ENCODE measurements at regions not wholly inside any gene's neighbourhood (a gene's known extent, or its start where the extent isn't known, plus 50 kb on each side); places are given as distances from the start of the nearest gene placed in this dataset.

GRCh38 chr1:162973381-162973795 is 95.8 kb upstream of the RGS4 start:
- H3K27ac Mint-ChIP-seq = no peak overlapping the region
- intact Hi-C loops (cut with DNase I, micrococcal nuclease) = no loop called here
- no peaks in the 10 kb centered on the region for H3K36me3 Mint-ChIP-seq (ENCODE audit: low read depth)
- POLR2A ChIA-PET = no interaction called here
- ATAC-seq (ENCODE audit: poor library complexity) (no peak), DNase-seq (no peak)
- TF ChIP-seq CTCF (IDR thresholded peaks at IDR 0.05) = no peak
- Histone ChIP-seq H3K4me1 (ENCODE audit: insufficient read depth, low read length) (no peaks in the 10 kb centered on the region), H3K27me3 (ENCODE audit: control insufficient read depth in 1 of 2, insufficient read depth in 2 of 2, low read length in 2 of 2) (no peaks in the 10 kb centered on the region), H3K9me3 (ENCODE audit: control insufficient read depth in 1 of 2, insufficient read depth in 1 of 2, low read length in 2 of 2) (no peaks in the 10 kb centered on the region), H3K4me3 (ENCODE audit: low read length) (no peak overlapping the region), H3K27ac (ENCODE audit: low read depth in 1 of 2, low read length in 2 of 2) (no peak overlapping the region), H3K36me3 (ENCODE audit: insufficient read depth, low read length) (no peaks in the 10 kb centered on the region)
- H3K4me1 Mint-ChIP-seq (ENCODE audit: low read depth) = no peaks in the 10 kb centered on the region
- CTCF ChIA-PET = no interaction called here
- H3K9me3 Mint-ChIP-seq = no peaks in the 10 kb centered on the region
- H3K27me3 Mint-ChIP-seq = peaks cover 9% of the 10 kb centered on the region
- no peak overlapping the region for H3K4me3 Mint-ChIP-seq

GRCh38 chr1:162972773-162973172 is 96.4 kb upstream of the RGS4 start:
- H3K27me3 Mint-ChIP-seq = peaks cover 4% of the 10 kb centered on the region
- no peaks in the 10 kb centered on the region for H3K4me1 Mint-ChIP-seq (ENCODE audit: low read depth)
- H3K4me1 ChIP-seq (ENCODE audit: insufficient read depth, low read length) = no peaks in the 10 kb centered on the region
- H3K4me3 ChIP-seq (ENCODE audit: low read length) = no peak overlapping the region
- ChIA-PET CTCF (no interaction called here), POLR2A (no interaction called here)
- no peak overlapping the region for H3K27ac ChIP-seq (ENCODE audit: low read depth in 1 of 2, low read length in 2 of 2)
- no peaks in the 10 kb centered on the region for H3K36me3 Mint-ChIP-seq (ENCODE audit: low read depth)
- TF ChIP-seq CTCF (IDR thresholded peaks at IDR 0.05) = no peak
- H3K9me3 ChIP-seq (ENCODE audit: control insufficient read depth in 1 of 2, insufficient read depth in 1 of 2, low read length in 2 of 2) = no peaks in the 10 kb centered on the region
- H3K4me3 Mint-ChIP-seq = no peak overlapping the region
- no peaks in the 10 kb centered on the region for H3K27me3 ChIP-seq (ENCODE audit: control insufficient read depth in 1 of 2, insufficient read depth in 2 of 2, low read length in 2 of 2)
- intact Hi-C loops (cut with DNase I, micrococcal nuclease) = no loop called here
- no peak overlapping the region for H3K27ac Mint-ChIP-seq
- H3K9me3 Mint-ChIP-seq = no peaks in the 10 kb centered on the region
- DNase-seq = no peak
- no peak for ATAC-seq (ENCODE audit: poor library complexity)
- no peaks in the 10 kb centered on the region for H3K36me3 ChIP-seq (ENCODE audit: insufficient read depth, low read length)

GRCh38 chr1:162970021-162970420 is 99.1 kb upstream of the RGS4 start:
- no peaks in the 10 kb centered on the region for H3K27me3 ChIP-seq (ENCODE audit: control insufficient read depth in 1 of 2, insufficient read depth in 2 of 2, low read length in 2 of 2)
- intact Hi-C loops (cut with DNase I, micrococcal nuclease) = no loop called here
- H3K4me1 ChIP-seq (ENCODE audit: insufficient read depth, low read length) = no peaks in the 10 kb centered on the region
- Mint-ChIP-seq H3K27ac (no peak overlapping the region), H3K36me3 (ENCODE audit: low read depth) (no peaks in the 10 kb centered on the region), H3K4me3 (no peak overlapping the region), H3K4me1 (ENCODE audit: low read depth) (no peaks in the 10 kb centered on the region), H3K9me3 (no peaks in the 10 kb centered on the region), H3K27me3 (peaks cover 3% of the 10 kb centered on the region)
- DNase-seq (no peak), ATAC-seq (ENCODE audit: poor library complexity) (no peak)
- POLR2A ChIA-PET = no interaction called here
- H3K9me3 ChIP-seq (ENCODE audit: control insufficient read depth in 1 of 2, insufficient read depth in 1 of 2, low read length in 2 of 2) = no peaks in the 10 kb centered on the region
- H3K27ac ChIP-seq (ENCODE audit: low read depth in 1 of 2, low read length in 2 of 2) = no peak overlapping the region
- no peaks in the 10 kb centered on the region for H3K36me3 ChIP-seq (ENCODE audit: insufficient read depth, low read length)
- no peak overlapping the region for H3K4me3 ChIP-seq (ENCODE audit: low read length)
- CTCF ChIA-PET = no interaction called here
- TF ChIP-seq CTCF (IDR thresholded peaks at IDR 0.05) = no peak

Data from CD4-positive, alpha-beta T cell (primary cell).